Neuronal stem cell (in vitro differentiated cells): ENCODE measurements at regions not wholly inside any gene's neighbourhood (a gene's known extent, or its start where the extent isn't known, plus 50 kb on each side); places are given as distances from the start of the nearest gene placed in this dataset.
A peak's percentile ranks its signal among the peaks of the same experiment; 100 is the strongest.

Source experiments
- DNase-seq: peaks from one replicate; pipeline ENCODE4 v3.0.0-alpha.2; 2013; ENCODE audit warnings: low spot score
- H2AFZ ChIP-seq: one replicate; pipeline ENCODE4 v1.6.1; 2013; ENCODE audit warnings: mild to moderate bottlenecking, low read length, inconsistent platforms
- H2AK5ac ChIP-seq: 2 replicates; pipeline ENCODE4 v1.6.1; 2013; ENCODE audit warnings: low read depth, mild to moderate bottlenecking, inconsistent platforms, low read length, moderate library complexity, mixed read lengths
- H2BK120ac ChIP-seq: 2 replicates; pipeline ENCODE4 v1.6.1; 2013; ENCODE audit warnings: low read depth, mild to moderate bottlenecking, inconsistent platforms, low read length, moderate library complexity, mixed read lengths
- H2BK12ac ChIP-seq: one replicate; pipeline ENCODE4 v1.6.1; 2013; ENCODE audit warnings: low read length, inconsistent platforms
- H2BK15ac ChIP-seq: 2 replicates; pipeline ENCODE4 v1.6.1; 2013; ENCODE audit warnings: mild to moderate bottlenecking, low read length, inconsistent platforms, mixed read lengths
- H2BK5ac ChIP-seq: one replicate; pipeline ENCODE4 v1.6.1; 2013; ENCODE audit warnings: inconsistent platforms, mild to moderate bottlenecking, low read length, moderate library complexity
- H3K14ac ChIP-seq: one replicate; pipeline ENCODE4 v1.6.1; 2013; ENCODE audit warnings: low read length, inconsistent platforms
- H3K18ac ChIP-seq: 2 replicates; pipeline ENCODE4 v1.6.1; 2013; ENCODE audit warnings: low read length, inconsistent platforms
- H3K23ac ChIP-seq: 2 replicates; pipeline ENCODE4 v1.6.1; 2013; ENCODE audit warnings: low read depth, mild to moderate bottlenecking, mixed read lengths, low read length, inconsistent platforms; ENCODE audit not compliant: poor library complexity
- H3K27ac ChIP-seq: replicated peaks from 3 replicates; pipeline ENCODE4 v1.5.1; 2013; ENCODE audit warnings: low read length, inconsistent platforms
- H3K27me3 ChIP-seq, 3 experiments: 2 replicates each; pipeline ENCODE4 v1.6.1; 2013; ENCODE audit warnings: low read length in 3 of 3, mild to moderate bottlenecking in 2 of 3, inconsistent platforms in 1 of 3, low read depth in 1 of 3, mixed read lengths in 1 of 3, moderate library complexity in 1 of 3; ENCODE audit not compliant: control insufficient read depth in 3 of 3, insufficient read depth in 3 of 3
- H3K36me3 ChIP-seq, 2 donors: replicated peaks in 1 of 2; 2 replicates each; pipeline ENCODE4 v1.6.1; 2013; ENCODE audit warnings: low read length in 2 of 2; ENCODE audit not compliant: control insufficient read depth in 2 of 2, insufficient read depth in 2 of 2
- H3K4ac ChIP-seq: 2 replicates; pipeline ENCODE4 v1.6.1; 2013; ENCODE audit warnings: inconsistent platforms, mild to moderate bottlenecking, low read length, moderate library complexity
- H3K4me1 ChIP-seq, 2 donors: 1 replicate in 1 of 2; 2 replicates in 1 of 2; pipeline ENCODE4 v1.6.1; 2013; ENCODE audit warnings: low read length in 2 of 2, low read depth in 1 of 2; ENCODE audit not compliant: control insufficient read depth in 2 of 2, insufficient read depth in 1 of 2
- H3K4me2 ChIP-seq: one replicate; pipeline ENCODE4 v1.6.1; 2013; ENCODE audit warnings: mild to moderate bottlenecking, low read length, inconsistent platforms; ENCODE audit not compliant: insufficient read depth, poor library complexity, severe bottlenecking
- H3K4me3 ChIP-seq, 2 donors: 2 replicates each; pipeline ENCODE4 v1.5.1; 2013; ENCODE audit warnings: low read length in 2 of 2, mild to moderate bottlenecking in 2 of 2, inconsistent platforms in 1 of 2, moderate library complexity in 1 of 2
- H3K79me1 ChIP-seq: one replicate; pipeline ENCODE4 v1.6.1; 2013; ENCODE audit warnings: low read depth, mild to moderate bottlenecking, inconsistent platforms, low read length, moderate library complexity
- H3K9ac ChIP-seq: one replicate; pipeline ENCODE4 v1.6.1; 2013; ENCODE audit warnings: mild to moderate bottlenecking, low read depth, low read length, inconsistent platforms; ENCODE audit not compliant: poor library complexity
- H3K9me3 ChIP-seq, 2 donors: replicated peaks in 1 of 2; 2 replicates each; pipeline versions ENCODE3 to v1.6.1; 2013; ENCODE audit warnings: low read length in 2 of 2, mild to moderate bottlenecking in 2 of 2, inconsistent platforms in 1 of 2, low read depth in 1 of 2, mixed read lengths in 1 of 2, moderate library complexity in 1 of 2; ENCODE audit not compliant: control insufficient read depth in 2 of 2, insufficient read depth in 1 of 2
- H4K8ac ChIP-seq: one replicate; pipeline ENCODE4 v1.6.1; 2013; ENCODE audit warnings: low read depth, mild to moderate bottlenecking, inconsistent platforms, low read length, moderate library complexity
- H4K91ac ChIP-seq: one replicate; pipeline ENCODE4 v1.6.1; 2013; ENCODE audit warnings: low read length, low read depth, mild to moderate bottlenecking, inconsistent platforms; ENCODE audit not compliant: poor library complexity
- WGBS, 2 donors: extraction: QIAGEN DNeasy Blood & Tissue Kit; methylation state at CpG; one replicate each; pipeline ENCODE4 v1.1.7; 2013; ENCODE audit warnings: missing lambda C conversion rate in 2 of 2, mixed read lengths in 1 of 2; ENCODE audit not compliant: insufficient read length in 2 of 2, insufficient replicate concordance in 1 of 2; ENCODE audit errors: extremely low coverage in 2 of 2; 5-methylcytosine and 5-hydroxymethylcytosine counted together

DNA sequence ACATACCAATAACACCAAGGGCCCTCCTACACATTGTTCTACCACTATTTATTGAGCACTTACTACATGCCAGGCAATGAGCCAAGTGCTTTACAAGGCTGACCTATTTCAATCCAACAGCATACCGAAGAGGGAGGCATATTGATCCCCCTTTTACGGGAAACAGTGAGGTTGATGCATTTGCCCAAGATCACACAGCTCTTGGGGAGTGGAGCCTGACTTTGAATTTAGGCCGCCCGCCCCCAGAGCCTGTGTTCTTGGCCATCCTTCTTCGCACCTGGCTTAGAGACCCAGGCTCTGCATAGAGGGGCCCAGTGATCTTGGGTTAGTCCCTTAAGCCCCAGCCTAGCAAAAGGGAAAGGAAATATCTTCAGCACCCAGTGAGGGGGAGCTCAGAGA lies 158.1 kb upstream of the IER5L start:
- no peaks in the 10 kb centered on the region for H3K36me3 ChIP-seq
- H3K4me3 ChIP-seq: no peak overlapping the region
- H3K27me3 ChIP-seq: no peaks in the 10 kb centered on the region
- no CpG with 5 or more reads among the region's 5 CpGs for WGBS, 2 donors
- peak overlapping the region; percentile 95 for H2BK120ac ChIP-seq
- no peak overlapping the region for H3K23ac ChIP-seq
- peak overlapping the region; percentile 84 for H2AK5ac ChIP-seq
- H4K91ac ChIP-seq: peak overlapping the region; percentile 34
- H4K8ac ChIP-seq: no peak overlapping the region
- H3K14ac ChIP-seq: no peak overlapping the region
- H2BK5ac ChIP-seq: peak overlapping the region; percentile 59
- no peak overlapping the region for H3K9ac ChIP-seq
- H3K9me3 ChIP-seq: peaks cover 0 to 2% of the 10 kb centered on the region in 2 donors
- peak overlapping the region; percentile 93 for H3K18ac ChIP-seq
- no peak overlapping the region for H3K27ac ChIP-seq
- no peak overlapping the region for H3K4ac ChIP-seq
- H2AFZ ChIP-seq: peak overlapping the region; percentile 70
- peak overlapping the region; percentile 44 for H2BK12ac ChIP-seq
- H3K4me1 ChIP-seq: peaks cover 32% of the 10 kb centered on the region in 2 donors
- DNase-seq: no peak
- H3K79me1 ChIP-seq: no peaks in the 10 kb centered on the region
- peak overlapping the region; percentile 39 for H2BK15ac ChIP-seq
- H3K4me2 ChIP-seq: no peak overlapping the region

DNA sequence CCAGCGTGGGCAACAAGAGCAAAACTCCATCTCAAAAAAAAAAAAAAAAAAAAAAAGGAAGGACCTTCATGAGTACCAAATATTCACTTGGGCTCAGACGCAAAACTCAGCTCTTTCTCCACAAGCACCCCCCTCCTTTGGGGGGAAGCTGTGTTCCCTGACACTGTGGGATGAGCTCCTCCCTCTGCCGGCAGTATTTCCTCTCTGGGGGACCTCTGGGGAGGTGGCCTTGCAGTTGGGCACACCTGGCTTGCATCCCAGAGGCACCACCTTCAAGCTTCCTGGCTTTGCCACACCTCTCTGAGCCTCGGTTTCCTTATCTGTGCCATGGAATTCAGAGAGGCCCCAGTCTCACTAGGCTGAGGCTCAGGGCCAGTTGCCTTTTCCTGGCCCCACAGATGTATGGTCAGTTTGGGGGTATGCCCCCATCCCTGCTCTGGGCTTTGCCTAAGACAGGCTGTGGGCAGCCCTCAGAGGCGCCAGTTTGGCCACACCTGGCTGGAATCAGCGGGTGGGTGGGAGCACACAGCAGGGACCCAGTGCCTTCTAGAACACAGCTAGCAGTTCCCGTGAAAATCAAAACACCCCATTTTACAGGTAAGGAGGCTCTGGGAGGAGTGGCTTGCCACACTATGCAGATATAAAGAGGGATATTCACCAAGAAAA lies 157.5 kb upstream of the IER5L start:
- Histone ChIP-seq H2BK120ac (no peak overlapping the region), H4K91ac (no peak overlapping the region), H3K23ac (no peak overlapping the region), H2AK5ac (peak overlapping the region; percentile 58), H3K4me1 (peaks cover 27 to 30% of the 10 kb centered on the region in 2 donors), H3K79me1 (no peaks in the 10 kb centered on the region), H3K9ac (no peak overlapping the region), H3K27ac (no peak overlapping the region), H3K4me2 (no peak overlapping the region), H3K14ac (no peak overlapping the region), H2BK5ac (no peak overlapping the region), H4K8ac (no peak overlapping the region), H3K4me3 (no peak overlapping the region), H3K36me3 (no peaks in the 10 kb centered on the region), H3K9me3 (peaks cover 0 to 7% of the 10 kb centered on the region in 2 donors), H3K18ac (peak overlapping the region; percentile 13), H2BK12ac (no peak overlapping the region), H3K4ac (no peak overlapping the region), H3K27me3 (no peaks in the 10 kb centered on the region), H2AFZ (no peak overlapping the region), H2BK15ac (no peak overlapping the region)
- WGBS, 2 donors: no CpG with 5 or more reads among the region's 7 CpGs
- no peak for DNase-seq

DNA sequence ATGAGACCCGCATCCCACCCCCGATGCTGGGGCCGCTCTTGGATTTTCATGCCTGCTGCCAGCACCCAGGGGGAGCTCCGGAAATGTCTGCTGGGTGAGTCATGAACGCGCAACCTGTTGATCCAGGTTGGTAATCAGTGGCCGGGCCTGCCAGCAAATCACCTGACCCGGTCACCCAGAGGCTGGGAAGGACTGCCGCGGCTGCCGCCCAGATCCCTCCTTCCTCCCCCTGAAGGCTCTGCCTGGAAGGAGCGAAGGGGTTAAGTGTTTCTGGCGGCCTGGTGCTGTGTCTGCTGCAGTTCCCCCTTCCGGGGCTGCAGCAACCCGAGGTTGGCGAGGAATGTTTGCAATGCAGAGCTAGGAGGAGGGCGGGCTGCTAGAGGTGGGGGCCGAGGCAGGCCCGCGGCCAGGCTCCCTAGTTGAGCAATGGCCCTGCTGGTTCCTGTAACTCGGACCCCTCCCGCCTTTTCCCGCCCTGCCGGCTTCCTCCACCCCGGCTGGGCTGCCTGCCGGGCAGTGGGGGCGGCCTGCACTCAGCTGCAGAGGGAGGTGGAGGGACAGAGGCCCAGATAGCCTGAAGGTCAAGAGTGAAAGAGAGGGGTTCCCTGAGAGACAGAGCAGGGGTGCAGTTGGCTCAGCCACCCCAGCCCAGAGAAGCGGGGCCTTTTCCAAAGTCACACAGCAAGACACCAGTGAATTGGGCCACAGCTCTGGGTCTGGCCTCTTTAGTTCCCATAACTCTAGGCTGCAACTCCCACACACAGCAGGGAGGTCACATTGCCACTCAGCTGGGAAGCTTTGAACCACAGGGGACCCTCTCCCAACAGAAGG lies 156.3 kb upstream of the IER5L start:
- Histone ChIP-seq H3K9ac (peak overlapping the region; percentile 1), H2BK5ac (peak overlapping the region; percentile 4), H2BK12ac (peak overlapping the region; percentile 78), H3K4ac (peak overlapping the region; percentile 43), H2BK120ac (peak overlapping the region; percentile 95), H2BK15ac (peak overlapping the region; percentile 65), H3K9me3 (peaks cover 0 to 14% of the 10 kb centered on the region in 2 donors), H3K23ac (peak overlapping the region; percentile 76), H3K27ac (peak overlapping the region; percentile 80), H2AK5ac (peak overlapping the region; percentile 2), H3K79me1 (no peaks in the 10 kb centered on the region), H3K18ac (peak overlapping the region; percentile 39), H3K14ac (no peak overlapping the region), H3K4me3 (peak overlapping the region in 1 of 2 donors; percentile 21), H4K8ac (no peak overlapping the region), H3K4me1 (peaks cover 27 to 30% of the 10 kb centered on the region in 2 donors), H3K4me2 (peak overlapping the region; percentile 59), H2AFZ (peak overlapping the region; percentile 85), H3K36me3 (no peaks in the 10 kb centered on the region), H3K27me3 (no peaks in the 10 kb centered on the region), H4K91ac (peak overlapping the region; percentile 38)
- no CpG with 5 or more reads among the region's 28 CpGs for WGBS, 2 donors
- peak; percentile 80 for DNase-seq

DNA sequence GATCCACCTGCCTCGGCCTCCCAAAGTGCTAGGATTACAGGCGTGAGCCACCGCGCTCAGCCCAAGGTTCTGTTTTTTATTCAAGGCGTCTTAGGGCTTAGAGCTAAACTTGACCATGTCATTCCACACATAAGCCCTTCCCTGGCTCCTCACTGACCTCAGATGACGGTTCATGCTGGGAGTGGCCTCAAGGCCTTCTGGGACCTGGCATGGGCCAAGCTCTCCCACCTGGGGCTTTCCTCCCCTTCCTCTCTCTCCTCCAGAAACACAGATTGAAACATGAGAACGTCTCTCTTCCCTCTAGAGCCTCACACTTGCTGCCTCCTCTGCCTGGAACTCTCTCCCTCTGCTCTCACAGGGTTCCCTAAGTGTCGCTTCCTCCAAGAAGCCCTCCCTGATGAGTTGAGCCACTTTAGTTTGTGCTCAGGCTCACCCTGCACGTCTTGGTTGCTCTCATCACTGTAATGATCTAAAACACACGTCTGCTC lies 155.6 kb upstream of the IER5L start:
- H3K36me3 ChIP-seq: no peaks in the 10 kb centered on the region
- peak overlapping the region; percentile 85 for H2AFZ ChIP-seq
- no CpG with 5 or more reads among the region's 10 CpGs for WGBS, 2 donors
- peaks cover 0 to 14% of the 10 kb centered on the region in 2 donors for H3K9me3 ChIP-seq
- H4K8ac ChIP-seq: no peak overlapping the region
- peak overlapping the region; percentile 59 for H3K4me2 ChIP-seq
- no peaks in the 10 kb centered on the region for H3K79me1 ChIP-seq
- no peak overlapping the region for H3K23ac ChIP-seq
- peak overlapping the region; percentile 4 for H2BK5ac ChIP-seq
- H3K4me3 ChIP-seq: peak overlapping the region in 1 of 2 donors; percentile 21
- H3K27ac ChIP-seq: peak overlapping the region; percentile 80
- H3K14ac ChIP-seq: no peak overlapping the region
- DNase-seq: no peak
- peak overlapping the region; percentile 84 for H3K18ac ChIP-seq
- H3K4ac ChIP-seq: no peak overlapping the region
- peaks cover 25 to 26% of the 10 kb centered on the region in 2 donors for H3K4me1 ChIP-seq
- H3K9ac ChIP-seq: no peak overlapping the region
- no peak overlapping the region for H2BK120ac ChIP-seq
- peak overlapping the region; percentile 95 for H2BK15ac ChIP-seq
- H3K27me3 ChIP-seq: no peaks in the 10 kb centered on the region
- peak overlapping the region; percentile 9 for H4K91ac ChIP-seq
- no peak overlapping the region for H2BK12ac ChIP-seq
- no peak overlapping the region for H2AK5ac ChIP-seq
